Keratinocyte (primary cell): ENCODE measurements at regions not wholly inside any gene's neighbourhood (a gene's known extent, or its start where the extent isn't known, plus 50 kb on each side); places are given as distances from the start of the nearest gene placed in this dataset.

Experiments used
- DNase-seq: peaks from one replicate; pipeline ENCODE4 v3.0.0-alpha.2; 2011; ENCODE audit warnings: low read depth, missing footprints, low spot score
- FAIRE-seq: peaks from 2 replicates; lab custom pipeline; 2011; peaks lifted over from hg19 to GRCh38; lab: Jason Lieb, UNC
- H2AFZ ChIP-seq: 2 replicates; pipeline ENCODE4 v1.6.0; 2012; ENCODE audit warnings: low read length, control low read depth, inconsistent platforms; ENCODE audit not compliant: control insufficient read depth
- H3K27ac ChIP-seq: 2 replicates; pipeline ENCODE4 v1.5.1; 2011; ENCODE audit warnings: low read length; ENCODE audit not compliant: control insufficient read depth, insufficient read depth
- H3K27me3 ChIP-seq: 3 replicates; pipeline ENCODE4 v1.6.0; 2011; ENCODE audit warnings: low read length; ENCODE audit not compliant: control insufficient read depth, insufficient read depth; ENCODE audit errors: extremely low read depth
- H3K36me3 ChIP-seq, 2 experiments: 2 replicates in 1 of 2; 3 replicates in 1 of 2; pipeline ENCODE4 v1.5.1; 2011; ENCODE audit warnings: low read length in 2 of 2, mild to moderate bottlenecking in 1 of 2; ENCODE audit not compliant: control insufficient read depth in 2 of 2, insufficient read depth in 2 of 2; ENCODE audit errors: extremely low read depth in 1 of 2
- H3K4me1 ChIP-seq: 3 replicates; pipeline ENCODE4 v1.5.1; 2011; ENCODE audit warnings: low read length; ENCODE audit not compliant: control insufficient read depth, insufficient read depth; ENCODE audit errors: extremely low read depth
- H3K4me2 ChIP-seq: 3 replicates; pipeline ENCODE4 v1.6.0; 2011; ENCODE audit warnings: low read depth, low read length; ENCODE audit not compliant: control insufficient read depth, insufficient read depth; ENCODE audit errors: extremely low read depth
- H3K4me3 ChIP-seq, 3 experiments: fragments of 200-600 bp in 1 of 3; sonication (generic) in 1 of 3; 2 replicates in 2 of 3; 3 replicates in 1 of 3; pipeline ENCODE4 v1.5.1; 2011 to 2016; ENCODE audit warnings: low read length in 3 of 3, mild to moderate bottlenecking in 3 of 3, control low read depth in 2 of 3, inconsistent platforms in 1 of 3, low read depth in 1 of 3, mixed read lengths in 1 of 3, mixed run types in 1 of 3, moderate library complexity in 1 of 3; ENCODE audit not compliant: control insufficient read depth in 2 of 3, insufficient read depth in 2 of 3; ENCODE audit errors: extremely low read depth in 1 of 3
- H3K79me2 ChIP-seq: 2 replicates; pipeline ENCODE4 v1.6.0; 2012; ENCODE audit warnings: low read length; ENCODE audit not compliant: control insufficient read depth, insufficient read depth
- H3K9ac ChIP-seq: 3 replicates; pipeline ENCODE4 v1.6.0; 2011; ENCODE audit warnings: low read length; ENCODE audit not compliant: control insufficient read depth, insufficient read depth; ENCODE audit errors: extremely low read depth
- H3K9me1 ChIP-seq: 3 replicates; pipeline ENCODE4 v1.6.0; 2011; ENCODE audit warnings: low read length; ENCODE audit not compliant: control insufficient read depth, insufficient read depth; ENCODE audit errors: extremely low read depth
- H3K9me3 ChIP-seq: 2 replicates; pipeline ENCODE4 v1.5.1; 2012; ENCODE audit warnings: low read depth, low read length; ENCODE audit not compliant: control insufficient read depth
- H4K20me1 ChIP-seq: 3 replicates; pipeline ENCODE4 v1.6.0; 2011; ENCODE audit warnings: low read length; ENCODE audit not compliant: control insufficient read depth, insufficient read depth; ENCODE audit errors: extremely low read depth
- CTCF ChIP-seq, 3 experiments: IDR thresholded peaks in 1 of 3; conservative IDR thresholded peaks in 1 of 3; optimal IDR thresholded peaks in 1 of 3; 2 replicates in 2 of 3; 3 replicates in 1 of 3; pipeline versions ENCODE3 to v1.5.1; 2011; ENCODE audit warnings: low read length in 3 of 3, mild to moderate bottlenecking in 3 of 3, moderate library complexity in 2 of 3, control low read depth in 1 of 3, inconsistent platforms in 1 of 3; ENCODE audit not compliant: insufficient read depth in 2 of 3; ENCODE audit errors: extremely low read depth in 1 of 3
- EZH2 ChIP-seq: IDR thresholded peaks from one replicate; pipeline ENCODE4 v1.6.1; 2012; ENCODE audit warnings: inconsistent platforms, mild to moderate bottlenecking, low read length, moderate library complexity
- dilution Hi-C: fragments of 300-500 bp; cut with MboI; formaldehyde crosslinking; loops from one replicate; pipeline ENCODE4 v1.7.0; 2020; ENCODE audit warnings: low sequenced_read_pairs; ENCODE audit not compliant: extremely low pct_ligation_motif_present

DNA sequence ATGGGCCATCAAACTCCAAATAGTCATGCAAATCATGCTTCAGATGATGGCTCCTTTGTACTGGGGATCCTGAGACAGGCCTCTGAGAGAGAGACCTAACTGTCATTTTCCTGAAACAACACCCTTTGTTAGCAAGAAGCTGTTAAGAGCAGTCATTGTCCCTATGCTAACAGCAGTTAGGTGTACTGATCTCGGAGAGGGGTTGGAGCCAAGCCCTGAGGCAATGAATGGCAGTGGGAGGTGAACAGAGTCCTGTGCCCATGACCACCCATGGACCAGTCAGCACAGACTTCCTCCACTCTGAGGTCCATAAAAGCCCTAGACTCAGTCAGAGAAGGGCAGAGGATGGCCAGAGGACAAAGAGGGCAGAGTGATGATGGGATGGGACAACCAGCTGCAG lies 747.6 kb upstream of the LRFN5 start:
- Histone ChIP-seq H3K36me3 (no peaks in the 10 kb centered on the region), H3K9me3 (peaks cover 3% of the 10 kb centered on the region), H3K27me3 (no peaks in the 10 kb centered on the region), H2AFZ (no peak overlapping the region), H3K9me1 (no peaks in the 10 kb centered on the region), H3K4me1 (no peaks in the 10 kb centered on the region), H3K4me3 (no peak overlapping the region), H3K27ac (no peak overlapping the region), H4K20me1 (no peaks in the 10 kb centered on the region), H3K9ac (no peak overlapping the region), H3K4me2 (no peak overlapping the region), H3K79me2 (no peaks in the 10 kb centered on the region)
- FAIRE-seq = no peak
- DNase-seq = no peak
- TF ChIP-seq EZH2 (no peak), CTCF (optimal IDR thresholded peaks at IDR 0.05 in 1 of 3, IDR thresholded peaks at IDR 0.05 in 1 of 3, conservative IDR thresholded peaks at IDR 0.05 in 1 of 3; ENCODE audit: extremely low read depth in 1 of 3, insufficient read depth in 2 of 3, low read length in 3 of 3) (no peak)
- dilution Hi-C loops = no loop called here

DNA sequence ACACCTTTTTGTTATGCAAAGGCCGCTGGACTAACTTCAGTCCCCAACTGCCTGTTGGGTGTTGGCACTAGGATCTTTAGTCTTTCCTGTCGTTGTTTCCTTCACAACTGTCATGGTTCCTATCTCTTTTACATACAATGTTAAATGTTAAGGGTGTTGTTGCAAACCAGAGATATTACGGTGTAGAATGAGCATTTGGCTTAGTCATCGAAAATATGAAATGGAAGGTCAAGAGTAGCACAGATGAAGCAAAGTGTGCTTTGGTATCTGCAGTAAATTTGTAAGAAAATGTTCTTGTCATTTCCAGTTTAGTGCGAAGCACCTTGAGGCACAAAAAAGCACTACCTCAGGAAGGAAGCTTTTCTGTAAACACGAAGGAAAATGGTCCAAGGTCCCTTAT lies 751.3 kb upstream of the LRFN5 start:
- H3K9ac ChIP-seq = no peak overlapping the region
- H3K9me1 ChIP-seq = no peaks in the 10 kb centered on the region
- H2AFZ ChIP-seq = no peak overlapping the region
- dilution Hi-C loops = no loop called here
- DNase-seq (no peak), FAIRE-seq (no peak)
- H3K4me2 ChIP-seq = no peak overlapping the region
- H3K4me1 ChIP-seq = no peaks in the 10 kb centered on the region
- H3K27ac ChIP-seq = no peak overlapping the region
- no peaks in the 10 kb centered on the region for H3K36me3 ChIP-seq
- no peak overlapping the region for H3K4me3 ChIP-seq
- H3K9me3 ChIP-seq = peaks cover 5% of the 10 kb centered on the region
- H3K79me2 ChIP-seq = no peaks in the 10 kb centered on the region
- H3K27me3 ChIP-seq = no peaks in the 10 kb centered on the region
- H4K20me1 ChIP-seq = no peaks in the 10 kb centered on the region
- no peak for TF ChIP-seq CTCF (optimal IDR thresholded peaks at IDR 0.05 in 1 of 3, IDR thresholded peaks at IDR 0.05 in 1 of 3, conservative IDR thresholded peaks at IDR 0.05 in 1 of 3; ENCODE audit: extremely low read depth in 1 of 3, insufficient read depth in 2 of 3, low read length in 3 of 3)
- no peak for TF ChIP-seq EZH2
